ENCODE measurements at regions not wholly inside any gene's neighbourhood (a gene's known extent, or its start where the extent isn't known, plus 50 kb on each side); places are given as distances from the start of the nearest gene placed in this dataset.

DNA sequence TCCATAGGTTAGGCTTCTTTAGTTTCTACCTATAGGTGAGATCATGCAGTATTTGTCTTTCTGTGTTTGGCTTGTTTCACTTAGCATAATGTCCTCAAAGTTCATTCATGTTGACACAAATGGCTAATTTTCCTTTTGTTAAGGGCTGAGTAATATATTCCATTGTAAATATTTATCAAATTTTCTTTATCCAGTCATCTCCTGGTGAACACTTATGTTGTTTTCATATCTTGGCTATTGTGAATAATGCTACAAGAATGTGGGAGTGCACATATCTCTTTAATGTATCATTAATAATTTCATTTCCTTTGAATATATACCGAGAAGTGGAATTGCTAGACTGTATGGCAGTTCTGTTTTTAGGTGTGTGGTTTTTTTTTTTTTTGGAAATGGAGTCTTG, 250.9 kb upstream of the SEMA6D start:
- TF ChIP-seq CTCF (IDR thresholded peaks at IDR 0.05) (no peak), EZH2 (IDR thresholded peaks at IDR 0.05; ENCODE audit: borderline replicate concordance, insufficient read depth, low read depth, low read length, poor library complexity, severe bottlenecking) (no peak)

Data from B cell (primary cell).